ENCODE measurements at regions not wholly inside any gene's neighbourhood (a gene's known extent, or its start where the extent isn't known, plus 50 kb on each side); places are given as distances from the start of the nearest gene placed in this dataset.

GRCh38 chr20:60800185-60800584, 451.9 kb upstream of the CDH4 start:
- TF ChIP-seq SP1 (IDR thresholded peaks at IDR 0.05; ENCODE audit: low read depth, low read length): no peak
- H3K79me2 ChIP-seq (ENCODE audit: control insufficient read depth in 1 of 2, insufficient read depth in 2 of 2, low read length in 2 of 2): no peaks in the 10 kb centered on the region; a peak in 1 of 4 replicates
- no peak overlapping the region for H3K18ac ChIP-seq (ENCODE audit: extremely low read depth, low read length)
- no peak overlapping the region for H2AK5ac ChIP-seq (ENCODE audit: low read depth, low read length)
- H4K20me1 ChIP-seq (replicated peaks in 1 of 2; ENCODE audit: control insufficient read depth in 1 of 2, insufficient read depth in 2 of 2, low read length in 2 of 2): no peaks in the 10 kb centered on the region
- no peak for FAIRE-seq
- no peak overlapping the region for H3K14ac ChIP-seq (ENCODE audit: insufficient read length)
- no peaks in the 10 kb centered on the region for H3K23me2 ChIP-seq (ENCODE audit: low read depth, low read length)
- H3K4ac ChIP-seq (replicated peaks; ENCODE audit: insufficient read length, low read depth, low read length): no peak overlapping the region
- H3K4me3 ChIP-seq (ENCODE audit: extremely low read depth in 1 of 4, insufficient read depth in 2 of 4, low read depth in 3 of 4, low read length in 4 of 4): no peak overlapping the region
- WGBS, 2 experiments (ENCODE audit: extremely low coverage in 1 of 2, insufficient coverage in 1 of 2, insufficient read length in 1 of 2, insufficient replicate concordance in 2 of 2, low coverage in 1 of 2, low lambda C conversion rate in 2 of 2, missing lambda C conversion rate in 1 of 2): 86% methylated on average over 1 of the region's 1 CpG; no CpG with 5 or more reads in 1 of the 2 experiments
- no peak overlapping the region for H2BK15ac ChIP-seq (ENCODE audit: low read length)
- H3K56ac ChIP-seq (replicated peaks; ENCODE audit: insufficient read length, low read depth, low read length): no peak overlapping the region
- H3K27me3 ChIP-seq (replicated peaks in 1 of 4; ENCODE audit: control insufficient read depth in 3 of 4, extremely low read depth in 1 of 4, insufficient read depth in 3 of 4, low read length in 3 of 4): peaks cover 0 to 5% (median 4%) of the 10 kb centered on the region in 4 experiments; a peak in 2 of 7 replicates
- ChIA-PET POLR2A (ENCODE audit: partially characterized antibody) (no interaction called here), CTCF (ENCODE audit: partially characterized antibody) (no interaction called here)
- no peak overlapping the region for H3K4me2 ChIP-seq (ENCODE audit: insufficient read depth in 1 of 2, low read depth in 2 of 2, low read length in 2 of 2)
- no peak overlapping the region for H2BK12ac ChIP-seq (ENCODE audit: low read depth, low read length)
- H3K79me1 ChIP-seq (ENCODE audit: low read depth, low read length): no peaks in the 10 kb centered on the region
- no peak overlapping the region for H2AFZ ChIP-seq (ENCODE audit: low read length)
- H3K4me1 ChIP-seq (replicated peaks in 1 of 4; ENCODE audit: control insufficient read depth in 3 of 4, insufficient read depth in 4 of 4, low read length in 3 of 4): peaks cover 6 to 12% (median 7%) of the 10 kb centered on the region in 4 experiments
- no peak overlapping the region for H3K9ac ChIP-seq (replicated peaks in 1 of 4; ENCODE audit: extremely low read depth in 1 of 4, low read depth in 3 of 4, low read length in 3 of 4)
- H2BK20ac ChIP-seq (ENCODE audit: low read length): no peak overlapping the region
- no peak overlapping the region for H3K27ac ChIP-seq (ENCODE audit: low read depth, low read length)
- no peaks in the 10 kb centered on the region for H3K36me3 ChIP-seq (ENCODE audit: control insufficient read depth in 2 of 4, insufficient read depth in 4 of 4, low read length in 3 of 4)
- no peak overlapping the region for H2BK120ac ChIP-seq (replicated peaks; ENCODE audit: low read depth, low read length)
- H4K91ac ChIP-seq (replicated peaks; ENCODE audit: insufficient read length, low read length): no peak overlapping the region
- H4K5ac ChIP-seq (ENCODE audit: insufficient read length, low read depth, low read length): no peak overlapping the region
- no peak for DNase-seq (ENCODE audit: low read depth in 1 of 2, low spot score in 2 of 2)
- peaks cover 0 to 2% of the 10 kb centered on the region in 2 experiments; a peak in 1 of 4 replicates for H3K9me3 ChIP-seq (ENCODE audit: insufficient read depth in 2 of 2, low read depth in 1 of 2, low read length in 1 of 2)
- H2BK5ac ChIP-seq (ENCODE audit: low read depth, low read length): no peak overlapping the region
- H4K8ac ChIP-seq (ENCODE audit: extremely low read depth, insufficient read depth, low read length): no peak overlapping the region
- H3K23ac ChIP-seq (ENCODE audit: insufficient read length): no peak overlapping the region

Measured in H1 (cell line).